Right lobe of liver (tissue), 6 donors: ENCODE measurements at regions not wholly inside any gene's neighbourhood (a gene's known extent, or its start where the extent isn't known, plus 50 kb on each side); places are given as distances from the start of the nearest gene placed in this dataset.
"Not testable (repeated sequence)": the region's sequence is repeated elsewhere in the genome, so short reads cannot be mapped to it uniquely, and the experiment has no call there.

Experiments used
- ATAC-seq, 4 donors: fragments of 200-7000 bp; cut with Tn5 transposase; one replicate each; pipeline ENCODE4 v1.9.1; 2020; ENCODE audit warnings: mild to moderate bottlenecking in 4 of 4, moderate library complexity in 4 of 4
- DNase-seq, 3 donors: peaks; one replicate each; pipeline ENCODE4 v3.0.0-alpha.2; 2020
- H3K27ac ChIP-seq, 3 donors: fragments of 200-600 bp; one replicate each; pipeline ENCODE4 v1.8.0; 2022
- H3K27me3 ChIP-seq, 2 donors: fragments of 200-600 bp; one replicate each; pipeline ENCODE4 v1.8.0; 2022
- H3K36me3 ChIP-seq, 4 donors: fragments of 200-600 bp; sonication (generic) in 1 of 4; one replicate each; pipeline versions ENCODE4 v1.5.1 to v1.8.0; 2017 to 2022; ENCODE audit warnings: control low read depth in 1 of 4
- H3K4me1 ChIP-seq, 4 donors: fragments of 200-600 bp; sonication (generic) in 1 of 4; one replicate each; pipeline versions ENCODE4 v1.5.1 to v1.8.0; 2017 to 2022; ENCODE audit warnings: control low read depth in 1 of 4
- H3K4me3 ChIP-seq, 3 donors: fragments of 200-600 bp; one replicate each; pipeline ENCODE4 v1.8.0; 2022
- H3K9me3 ChIP-seq, 4 donors: fragments of 200-600 bp; sonication (generic) in 1 of 4; one replicate each; pipeline versions ENCODE4 v1.5.1 to v1.8.0; 2017 to 2022; ENCODE audit warnings: control low read depth in 1 of 4
- POLR2A ChIP-seq: fragments of 450-650 bp; IDR thresholded peaks from one replicate; pipeline ENCODE4 v1.6.1; 2017; ENCODE audit warnings: antibody characterized with exemption, mild to moderate bottlenecking
- WGBS: methylation state at CpG from one replicate; pipeline ENCODE4 v1.1.6; 2018; ENCODE audit warnings: low coverage, low lambda C conversion rate; ENCODE audit not compliant: insufficient coverage; ENCODE audit errors: missing lambda C conversion rate; 5-methylcytosine and 5-hydroxymethylcytosine counted together
- intact Hi-C, 2 donors: fragments of 100-400 bp; cut with DNase I; formaldehyde crosslinking; loops; one replicate each; pipeline versions ENCODE4 v1.11.2 to v1.14.1; 2022
- TF ChIP-seq, protein P1 (sequence below), 4 donors: fragments of 200-600 bp in 3 of 4; fragments of 450-650 bp in 1 of 4; IDR thresholded peaks; one replicate each; pipeline versions ENCODE4 v1.5.1 to v1.8.0; 2016 to 2022; ENCODE audit warnings: antibody characterized with exemption in 4 of 4, mild to moderate bottlenecking in 2 of 4
- donor health status: DM: no; HTN: yes; CAD: no.
- donor health status: DM: no; HTN: no; CAD: no.
- donor health status: DM: no; HTN: no; CAD: no.
- donor health status: DM: no; HTN: yes; CAD: no.
- donor health status: DM: no; HTN: yes; CAD: no.

- TF ChIP-seq, protein P1, sequence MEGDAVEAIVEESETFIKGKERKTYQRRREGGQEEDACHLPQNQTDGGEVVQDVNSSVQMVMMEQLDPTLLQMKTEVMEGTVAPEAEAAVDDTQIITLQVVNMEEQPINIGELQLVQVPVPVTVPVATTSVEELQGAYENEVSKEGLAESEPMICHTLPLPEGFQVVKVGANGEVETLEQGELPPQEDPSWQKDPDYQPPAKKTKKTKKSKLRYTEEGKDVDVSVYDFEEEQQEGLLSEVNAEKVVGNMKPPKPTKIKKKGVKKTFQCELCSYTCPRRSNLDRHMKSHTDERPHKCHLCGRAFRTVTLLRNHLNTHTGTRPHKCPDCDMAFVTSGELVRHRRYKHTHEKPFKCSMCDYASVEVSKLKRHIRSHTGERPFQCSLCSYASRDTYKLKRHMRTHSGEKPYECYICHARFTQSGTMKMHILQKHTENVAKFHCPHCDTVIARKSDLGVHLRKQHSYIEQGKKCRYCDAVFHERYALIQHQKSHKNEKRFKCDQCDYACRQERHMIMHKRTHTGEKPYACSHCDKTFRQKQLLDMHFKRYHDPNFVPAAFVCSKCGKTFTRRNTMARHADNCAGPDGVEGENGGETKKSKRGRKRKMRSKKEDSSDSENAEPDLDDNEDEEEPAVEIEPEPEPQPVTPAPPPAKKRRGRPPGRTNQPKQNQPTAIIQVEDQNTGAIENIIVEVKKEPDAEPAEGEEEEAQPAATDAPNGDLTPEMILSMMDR (IDR thresholded peaks at IDR 0.05): no peak
- TF ChIP-seq POLR2A: no peak
- no peaks in the 10 kb centered on the region for H3K9me3 ChIP-seq
- H3K36me3 ChIP-seq: no peaks in the 10 kb centered on the region
- no peak overlapping the region for H3K27ac ChIP-seq
- DNase-seq: no peak
- no peak for ATAC-seq
- no peaks in the 10 kb centered on the region for H3K4me1 ChIP-seq
- WGBS: 7% methylated on average over 1 of the region's 1 CpG
- intact Hi-C loops: no loop called here
- H3K4me3 ChIP-seq: no peak overlapping the region
- no peaks in the 10 kb centered on the region for H3K27me3 ChIP-seq
Measured at GRCh38 chr11:101786916-101787315, 127.9 kb upstream of the CEP126 start.

DNA sequence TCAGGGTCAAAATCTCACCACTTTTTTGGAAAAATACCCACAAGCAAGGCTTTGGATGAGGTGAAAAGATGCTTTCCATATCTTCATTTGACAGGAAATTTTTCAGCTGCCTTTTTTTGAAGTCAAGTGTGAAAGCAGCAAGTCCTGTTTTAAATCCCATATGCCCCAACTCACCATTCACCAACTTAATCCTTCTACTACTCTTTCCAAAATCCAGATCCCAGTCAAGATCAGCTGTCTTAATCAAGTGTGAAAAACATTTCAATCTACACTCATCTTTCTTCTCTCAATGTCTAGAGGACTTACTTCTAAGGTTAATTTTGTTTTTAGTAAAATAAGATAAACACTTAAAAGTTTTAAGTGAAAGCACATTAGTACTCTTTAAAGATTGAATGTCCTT, 128.4 kb upstream of the CEP126 start:
- ATAC-seq (no peak), DNase-seq (no peak)
- intact Hi-C loops: no loop called here
- no peaks in the 10 kb centered on the region for H3K9me3 ChIP-seq
- H3K27me3 ChIP-seq: no peaks in the 10 kb centered on the region
- H3K36me3 ChIP-seq: no peaks in the 10 kb centered on the region
- H3K4me3 ChIP-seq: no peak overlapping the region
- H3K27ac ChIP-seq: no peak overlapping the region
- H3K4me1 ChIP-seq: no peaks in the 10 kb centered on the region
- no peak for TF ChIP-seq POLR2A
- TF ChIP-seq, protein P1 (IDR thresholded peaks at IDR 0.05): no peak

DNA sequence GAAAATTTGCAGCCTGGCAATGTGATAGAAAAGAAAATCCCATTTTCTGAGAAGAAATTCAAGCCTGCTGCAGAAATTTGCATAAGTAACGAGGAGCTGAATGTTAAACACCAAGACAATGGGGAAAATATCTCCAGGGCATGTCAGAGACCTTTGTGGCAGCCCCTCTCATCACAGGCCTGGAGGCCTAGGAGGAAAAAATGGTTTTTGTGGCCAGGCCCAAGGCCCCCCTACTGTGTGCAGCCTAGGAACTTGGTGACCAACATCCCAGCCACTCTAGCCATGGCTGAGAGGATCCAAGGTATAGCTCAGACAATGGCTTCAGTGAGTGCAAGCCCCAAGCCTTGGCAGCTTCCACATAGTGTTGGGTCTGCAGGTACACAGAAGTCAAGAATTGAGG, 135.6 kb upstream of the CEP126 start:
- not testable (repeated sequence) for H3K4me1 ChIP-seq, H3K27me3 ChIP-seq, DNase-seq, H3K9me3 ChIP-seq, H3K27ac ChIP-seq, H3K4me3 ChIP-seq, ATAC-seq, H3K36me3 ChIP-seq
- WGBS: 40% methylated on average over 1 of the region's 1 CpG
- intact Hi-C loops: loop anchor here in 1 of 2 donors (10.0 kb wide), 1 partner anchor 64 kb away; no protein-coding TSS in a partner anchor

- H3K27me3 ChIP-seq: no peaks in the 10 kb centered on the region
- intact Hi-C loops: loop anchor here in 1 of 2 donors (10.0 kb wide), 1 partner anchor 63 kb away; no protein-coding TSS in a partner anchor
Measured at GRCh38 chr11:101777476-101777875, 137.3 kb upstream of the CEP126 start.

GRCh38 chr11:101775033-101775432, 139.8 kb upstream of the CEP126 start:
- no peaks in the 10 kb centered on the region for H3K9me3 ChIP-seq
- no peak for TF ChIP-seq POLR2A
- TF ChIP-seq, protein P1 (IDR thresholded peaks at IDR 0.05): no peak
- no peak overlapping the region for H3K4me3 ChIP-seq
- WGBS: 64% methylated on average over 6 of the region's 6 CpGs
- no peak for ATAC-seq
- no peaks in the 10 kb centered on the region for H3K36me3 ChIP-seq
- no peak overlapping the region for H3K27ac ChIP-seq
- no peaks in the 10 kb centered on the region for H3K27me3 ChIP-seq
- DNase-seq: no peak
- intact Hi-C loops: loop anchor here in 1 of 2 donors (10.0 kb wide), 1 partner anchor 60 kb away; no protein-coding TSS in a partner anchor
- H3K4me1 ChIP-seq: no peaks in the 10 kb centered on the region

More at GRCh38 chr11:101777476-101777875, 137.3 kb upstream of the CEP126 start:
- Histone ChIP-seq H3K4me3 (no peak overlapping the region), H3K27ac (no peak overlapping the region), H3K9me3 (no peaks in the 10 kb centered on the region), H3K36me3 (no peaks in the 10 kb centered on the region), H3K4me1 (no peaks in the 10 kb centered on the region)
- DNase-seq (no peak), ATAC-seq (no peak)
- TF ChIP-seq, protein P1 (IDR thresholded peaks at IDR 0.05): no peak
- TF ChIP-seq POLR2A: no peak
- 42% methylated on average over 1 of the region's 1 CpG for whole genome bisulfite sequencing
